Lung (tissue), 11 donors: ENCODE measurements at regions not wholly inside any gene's neighbourhood (a gene's known extent, or its start where the extent isn't known, plus 50 kb on each side); places are given as distances from the start of the nearest gene placed in this dataset.
"Not testable (repeated sequence)": the region's sequence is repeated elsewhere in the genome, so short reads cannot be mapped to it uniquely, and the experiment has no call there.

Experiments used
- ATAC-seq: fragments of 200-7000 bp; cut with Tn5 transposase; one replicate; pipeline ENCODE4 v1.9.1; 2020; ENCODE audit warnings: moderate number of reproducible peaks; ENCODE audit not compliant: insufficient read depth, low FRiP score
- DNase-seq, 3 donors: peaks; one replicate each; pipeline ENCODE4 v3.0.0-alpha.2; 2013 to 2017
- H3K27ac ChIP-seq, 2 donors: one replicate each; pipeline ENCODE4 v1.5.1; 2013; ENCODE audit warnings: mild to moderate bottlenecking in 2 of 2, moderate library complexity in 2 of 2, control low read depth in 1 of 2, inconsistent platforms in 1 of 2, low read depth in 1 of 2, low read length in 1 of 2
- H3K27me3 ChIP-seq, 3 donors: one replicate each; pipeline ENCODE4 v1.5.1; 2013; ENCODE audit warnings: low read length in 2 of 3; ENCODE audit not compliant: control insufficient read depth in 3 of 3, insufficient read depth in 3 of 3
- H3K36me3 ChIP-seq, 4 donors: one replicate each; pipeline ENCODE4 v1.5.1; 2013; ENCODE audit warnings: low read length in 4 of 4, mild to moderate bottlenecking in 1 of 4, moderate library complexity in 1 of 4; ENCODE audit not compliant: control insufficient read depth in 4 of 4, insufficient read depth in 4 of 4
- H3K4me1 ChIP-seq, 5 donors: one replicate each; pipeline ENCODE4 v1.5.1; 2013; ENCODE audit warnings: low read length in 5 of 5, mild to moderate bottlenecking in 2 of 5, moderate library complexity in 1 of 5; ENCODE audit not compliant: control insufficient read depth in 5 of 5, insufficient read depth in 5 of 5
- H3K4me3 ChIP-seq: one replicate; pipeline ENCODE4 v1.5.1; 2013; ENCODE audit warnings: mild to moderate bottlenecking, control low read depth, moderate library complexity
- H3K9ac ChIP-seq, 2 donors: one replicate each; pipeline ENCODE4 v1.5.1; 2013; ENCODE audit warnings: low read length in 2 of 2, control low read depth in 1 of 2; ENCODE audit not compliant: insufficient read depth in 1 of 2
- H3K9me3 ChIP-seq, 4 donors: one replicate each; pipeline ENCODE4 v1.5.1; 2013; ENCODE audit warnings: low read length in 3 of 4, mild to moderate bottlenecking in 1 of 4, moderate library complexity in 1 of 4; ENCODE audit not compliant: control insufficient read depth in 4 of 4, insufficient read depth in 3 of 4
- WGBS, 2 donors: extraction: QIAGEN DNeasy Blood & Tissue Kit; methylation state at CpG; one replicate each; pipeline ENCODE4 v1.1.7; 2013; 5-methylcytosine and 5-hydroxymethylcytosine counted together
- TF ChIP-seq, protein P1 (sequence below): IDR thresholded peaks from 2 replicates; pipeline ENCODE4 v1.5.1; 2012; ENCODE audit warnings: mild to moderate bottlenecking; ENCODE audit errors: control extremely low read depth, extremely low read depth
- donor health status: control.
- donor health status: control.
- donor health status: Bipolar disorder and iron deficiency.
- donor health status: healthy.
- donor health status: DM: yes; HTN: yes; CAD: no.

DNA sequence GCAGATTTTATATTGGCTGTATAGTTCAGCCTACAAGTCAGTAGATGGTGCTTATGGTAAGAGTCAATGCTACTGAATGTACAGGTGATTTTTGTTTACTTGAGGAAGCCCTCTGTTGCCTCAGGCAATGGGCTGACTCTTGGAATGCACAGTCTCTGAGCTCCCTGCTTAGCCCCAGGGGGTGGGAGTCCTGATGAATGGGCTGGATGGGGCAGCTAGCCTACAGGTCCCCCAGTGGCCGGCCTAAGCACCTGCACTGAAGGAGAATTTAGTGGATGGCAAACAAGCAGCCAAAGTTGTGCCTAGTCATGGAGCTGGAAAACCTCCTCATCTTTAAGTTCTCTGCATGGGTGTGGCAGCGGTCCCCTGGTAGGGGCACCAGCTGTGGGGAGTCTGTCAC is 101.8 kb upstream of the CXorf51B start:
- DNase-seq, result no peak
- no peak for ATAC-seq
- Histone ChIP-seq H3K4me1 (no peaks in the 10 kb centered on the region), H3K4me3 (no peak overlapping the region), H3K27ac (no peak overlapping the region), H3K9me3 (peaks cover 0 to 2% (median 0%) of the 10 kb centered on the region in 4 donors), H3K9ac (no peak overlapping the region), H3K36me3 (no peaks in the 10 kb centered on the region), H3K27me3 (no peaks in the 10 kb centered on the region)
- WGBS, 2 donors, result 58 to 63% methylated on average over 1 to 2 of the region's 2 CpGs
- TF ChIP-seq, protein P1, sequence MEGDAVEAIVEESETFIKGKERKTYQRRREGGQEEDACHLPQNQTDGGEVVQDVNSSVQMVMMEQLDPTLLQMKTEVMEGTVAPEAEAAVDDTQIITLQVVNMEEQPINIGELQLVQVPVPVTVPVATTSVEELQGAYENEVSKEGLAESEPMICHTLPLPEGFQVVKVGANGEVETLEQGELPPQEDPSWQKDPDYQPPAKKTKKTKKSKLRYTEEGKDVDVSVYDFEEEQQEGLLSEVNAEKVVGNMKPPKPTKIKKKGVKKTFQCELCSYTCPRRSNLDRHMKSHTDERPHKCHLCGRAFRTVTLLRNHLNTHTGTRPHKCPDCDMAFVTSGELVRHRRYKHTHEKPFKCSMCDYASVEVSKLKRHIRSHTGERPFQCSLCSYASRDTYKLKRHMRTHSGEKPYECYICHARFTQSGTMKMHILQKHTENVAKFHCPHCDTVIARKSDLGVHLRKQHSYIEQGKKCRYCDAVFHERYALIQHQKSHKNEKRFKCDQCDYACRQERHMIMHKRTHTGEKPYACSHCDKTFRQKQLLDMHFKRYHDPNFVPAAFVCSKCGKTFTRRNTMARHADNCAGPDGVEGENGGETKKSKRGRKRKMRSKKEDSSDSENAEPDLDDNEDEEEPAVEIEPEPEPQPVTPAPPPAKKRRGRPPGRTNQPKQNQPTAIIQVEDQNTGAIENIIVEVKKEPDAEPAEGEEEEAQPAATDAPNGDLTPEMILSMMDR, result no peak

DNA sequence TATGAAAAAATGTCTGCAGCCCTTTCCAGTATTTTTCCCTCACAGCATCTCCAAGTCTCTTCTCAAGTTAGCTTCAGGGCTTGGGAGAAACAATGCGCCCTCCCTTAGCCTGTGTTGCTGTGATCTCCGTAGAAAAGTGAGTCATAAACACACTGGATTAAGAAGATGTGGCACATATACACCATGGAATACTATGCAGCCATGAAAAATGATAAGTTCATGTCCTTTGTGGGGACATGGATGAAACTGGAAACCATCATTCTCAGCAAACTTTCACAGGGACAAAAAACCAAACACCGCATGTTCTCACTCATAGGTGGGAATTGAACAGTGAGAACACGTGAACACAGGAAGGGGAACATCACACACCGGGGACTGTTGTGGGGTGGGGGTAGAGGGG is 100.7 kb upstream of the CXorf51B start:
- not testable (repeated sequence) for H3K9ac ChIP-seq, H3K4me1 ChIP-seq, DNase-seq

DNA sequence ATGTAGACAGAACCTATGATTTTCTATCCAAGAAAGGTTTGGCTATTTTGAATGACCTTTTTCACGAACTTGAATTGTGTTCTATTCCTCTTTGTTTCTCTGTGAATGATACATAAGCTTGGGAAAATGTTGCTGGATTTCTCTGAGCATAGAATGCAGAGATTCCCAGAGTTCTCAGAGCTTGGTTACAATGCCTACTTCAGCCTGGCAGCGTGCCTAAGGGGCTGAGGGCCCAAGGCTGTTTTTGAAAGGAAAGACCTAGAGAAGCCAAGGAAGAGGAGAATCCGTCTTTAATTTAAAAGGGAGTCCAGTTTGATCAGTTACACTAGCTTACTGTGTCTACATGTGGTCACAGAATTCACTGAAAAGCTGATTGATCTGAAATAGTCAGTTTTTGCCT is 55.3 kb upstream of the CXorf51B start:
- WGBS, 2 donors, result 25 to 54% methylated on average over 3 of the region's 3 CpGs

More for the DNA sequence above, 100.7 kb upstream of the CXorf51B start:
- not testable (repeated sequence) for H3K27me3 ChIP-seq, H3K27ac ChIP-seq, ATAC-seq, H3K4me3 ChIP-seq, H3K9me3 ChIP-seq, H3K36me3 ChIP-seq
- WGBS, 2 donors, result 62 to 70% methylated on average over 5 of the region's 5 CpGs

DNA sequence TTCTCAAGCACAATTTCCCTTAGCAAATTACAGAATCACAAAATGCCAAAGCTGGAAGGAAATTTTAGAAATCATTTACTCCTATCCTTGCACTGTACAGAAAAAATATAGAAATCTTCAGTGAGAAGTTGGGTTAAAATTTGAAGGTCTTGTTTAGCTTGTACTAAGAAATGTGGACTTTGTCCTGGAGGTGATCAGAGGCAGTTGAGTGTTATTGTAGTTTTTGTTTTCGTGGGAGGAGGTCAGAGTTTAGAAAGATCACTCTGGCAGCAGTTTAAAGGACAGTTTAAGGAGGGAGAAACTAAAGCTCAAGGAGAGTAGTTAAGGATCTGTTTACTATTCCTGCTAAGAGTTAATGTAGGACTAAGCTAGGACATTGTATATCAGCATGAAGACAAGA is 54.4 kb upstream of the CXorf51B start:
- H3K9ac ChIP-seq, result no peak overlapping the region
- TF ChIP-seq, protein P1, result no peak
- H3K27ac ChIP-seq, result no peak overlapping the region
- no peaks in the 10 kb centered on the region for H3K36me3 ChIP-seq
- DNase-seq (no peak), ATAC-seq (no peak)
- H3K4me3 ChIP-seq, result no peak overlapping the region
- no peaks in the 10 kb centered on the region for H3K27me3 ChIP-seq
- no peaks in the 10 kb centered on the region for H3K4me1 ChIP-seq
- H3K9me3 ChIP-seq, result peaks cover 0 to 3% (median 0%) of the 10 kb centered on the region in 4 donors
- whole genome bisulfite sequencing, 2 donors, result 30 to 40% methylated on average over 1 of the region's 1 CpG

More for the DNA sequence above, 55.3 kb upstream of the CXorf51B start:
- H3K27me3 ChIP-seq, result no peaks in the 10 kb centered on the region
- no peaks in the 10 kb centered on the region for H3K36me3 ChIP-seq
- no peaks in the 10 kb centered on the region for H3K9me3 ChIP-seq
- no peak overlapping the region for H3K4me3 ChIP-seq
- no peak for ATAC-seq
- no peak overlapping the region for H3K9ac ChIP-seq
- no peaks in the 10 kb centered on the region for H3K4me1 ChIP-seq
- TF ChIP-seq, protein P1, result no peak
- DNase-seq, result peak; percentile 6 to 16 (median 15)
- no peak overlapping the region for H3K27ac ChIP-seq
